MM.1S (cell line): ENCODE measurements at regions not wholly inside any gene's neighbourhood (a gene's known extent, or its start where the extent isn't known, plus 50 kb on each side); places are given as distances from the start of the nearest gene placed in this dataset.

Source experiments
- EZH2 ChIP-seq: fragments of 300-600 bp; sonication (generic); optimal IDR thresholded peaks from 2 replicates; pipeline ENCODE3; 2017; ENCODE audit warnings: low read depth, mild to moderate bottlenecking, antibody characterized with exemption, low read length, mixed read lengths
- EZH2phosphoT487 ChIP-seq: fragments of 300-600 bp; sonication (generic); IDR thresholded peaks from 2 replicates; pipeline ENCODE4 v1.6.1; 2018; ENCODE audit warnings: antibody characterized with exemption, low read length
- TF ChIP-seq, protein P1 (sequence below): fragments of 300-600 bp; sonication (generic); IDR thresholded peaks from 2 replicates; pipeline ENCODE4 v1.5.1; 2016; ENCODE audit warnings: antibody characterized with exemption, low read length, mixed read lengths

DNA sequence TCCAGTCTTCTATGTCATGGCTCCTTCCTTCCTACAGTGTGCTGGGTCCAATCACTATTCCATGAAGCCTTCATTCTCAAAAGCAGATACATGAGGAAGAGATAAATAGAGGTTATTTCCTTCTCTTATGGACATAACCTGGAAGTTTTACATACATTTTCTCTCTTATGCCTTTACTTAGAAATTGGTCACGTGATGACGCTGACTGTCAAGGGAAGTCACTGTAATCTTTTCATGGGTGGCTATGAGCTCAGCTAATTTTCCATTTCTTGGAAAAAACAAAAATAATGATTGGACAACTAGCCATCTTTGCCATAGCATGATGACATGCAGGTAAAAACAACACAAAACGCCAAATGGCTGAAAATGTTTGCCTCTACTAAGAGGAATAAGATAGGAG lies 151.6 kb upstream of the PRSS16 start:
- TF ChIP-seq, protein P1, sequence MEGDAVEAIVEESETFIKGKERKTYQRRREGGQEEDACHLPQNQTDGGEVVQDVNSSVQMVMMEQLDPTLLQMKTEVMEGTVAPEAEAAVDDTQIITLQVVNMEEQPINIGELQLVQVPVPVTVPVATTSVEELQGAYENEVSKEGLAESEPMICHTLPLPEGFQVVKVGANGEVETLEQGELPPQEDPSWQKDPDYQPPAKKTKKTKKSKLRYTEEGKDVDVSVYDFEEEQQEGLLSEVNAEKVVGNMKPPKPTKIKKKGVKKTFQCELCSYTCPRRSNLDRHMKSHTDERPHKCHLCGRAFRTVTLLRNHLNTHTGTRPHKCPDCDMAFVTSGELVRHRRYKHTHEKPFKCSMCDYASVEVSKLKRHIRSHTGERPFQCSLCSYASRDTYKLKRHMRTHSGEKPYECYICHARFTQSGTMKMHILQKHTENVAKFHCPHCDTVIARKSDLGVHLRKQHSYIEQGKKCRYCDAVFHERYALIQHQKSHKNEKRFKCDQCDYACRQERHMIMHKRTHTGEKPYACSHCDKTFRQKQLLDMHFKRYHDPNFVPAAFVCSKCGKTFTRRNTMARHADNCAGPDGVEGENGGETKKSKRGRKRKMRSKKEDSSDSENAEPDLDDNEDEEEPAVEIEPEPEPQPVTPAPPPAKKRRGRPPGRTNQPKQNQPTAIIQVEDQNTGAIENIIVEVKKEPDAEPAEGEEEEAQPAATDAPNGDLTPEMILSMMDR: no peak
- TF ChIP-seq EZH2 (no peak), EZH2phosphoT487 (no peak)
